KMS-11 (cell line): ENCODE measurements at regions not wholly inside any gene's neighbourhood (a gene's known extent, or its start where the extent isn't known, plus 50 kb on each side); places are given as distances from the start of the nearest gene placed in this dataset.

Experiments used
- H2AFZ ChIP-seq: fragments of 200-600 bp; sonication (generic); 2 replicates; pipeline ENCODE4 v1.6.1; 2016; ENCODE audit warnings: antibody characterized with exemption, mixed run types, low read depth
- H3K27ac ChIP-seq: fragments of 200-600 bp; sonication (generic); 2 replicates; pipeline ENCODE4 v1.6.1; 2016; ENCODE audit warnings: mild to moderate bottlenecking, mixed run types
- H3K27me3 ChIP-seq: fragments of 200-600 bp; sonication (generic); 2 replicates; pipeline ENCODE4 v1.6.1; 2017; ENCODE audit warnings: mild to moderate bottlenecking, low read depth, mixed run types, moderate library complexity; ENCODE audit not compliant: insufficient read depth
- H3K36me3 ChIP-seq: fragments of 200-600 bp; sonication (generic); 2 replicates; pipeline ENCODE4 v1.6.1; 2017; ENCODE audit warnings: mild to moderate bottlenecking, mixed run types; ENCODE audit not compliant: insufficient read depth
- H3K4me1 ChIP-seq: fragments of 200-600 bp; sonication (generic); 2 replicates; pipeline ENCODE4 v1.6.1; 2016; ENCODE audit warnings: mild to moderate bottlenecking, low read depth, mixed run types; ENCODE audit not compliant: poor library complexity, severe bottlenecking
- H3K4me2 ChIP-seq: fragments of 200-600 bp; sonication (generic); 2 replicates; pipeline ENCODE4 v1.7.0; 2016; ENCODE audit warnings: mild to moderate bottlenecking, mixed run types
- H3K4me3 ChIP-seq: fragments of 200-600 bp; sonication (generic); IDR thresholded peaks from 2 replicates; pipeline ENCODE4 v1.6.1; 2017; ENCODE audit warnings: low read depth, low read length, mixed read lengths; ENCODE audit not compliant: insufficient read depth
- H3K79me2 ChIP-seq: fragments of 200-600 bp; sonication (generic); 2 replicates; pipeline ENCODE4 v1.6.1; 2016; ENCODE audit warnings: low read depth, mixed run types; ENCODE audit not compliant: insufficient read depth
- H3K9ac ChIP-seq: fragments of 200-600 bp; sonication (generic); 2 replicates; pipeline ENCODE4 v1.6.1; 2016; ENCODE audit warnings: mild to moderate bottlenecking, mixed run types
- H4K20me1 ChIP-seq: fragments of 200-600 bp; sonication (generic); 2 replicates; pipeline ENCODE4 v1.6.1; 2016; ENCODE audit warnings: mild to moderate bottlenecking, mixed run types; ENCODE audit not compliant: insufficient read depth
- CTCF ChIP-seq: fragments of 200-600 bp; sonication (generic); conservative IDR thresholded peaks from 2 replicates; pipeline ENCODE4 v1.6.1; 2017; ENCODE audit warnings: low read depth, mild to moderate bottlenecking, antibody characterized with exemption, low read length, moderate library complexity, mixed read lengths

GRCh38 chr20:22984008-22984407, 51.1 kb upstream of the SSTR4 start:
- Histone ChIP-seq H4K20me1 (no peaks in the 10 kb centered on the region), H3K36me3 (no peaks in the 10 kb centered on the region), H3K27ac (no peak overlapping the region), H3K4me1 (no peaks in the 10 kb centered on the region), H3K9ac (no peak overlapping the region), H2AFZ (no peak overlapping the region), H3K4me3 (no peak overlapping the region), H3K79me2 (no peaks in the 10 kb centered on the region), H3K4me2 (no peak overlapping the region), H3K27me3 (no peaks in the 10 kb centered on the region)
- TF ChIP-seq CTCF: no peak

GRCh38 chr20:22984606-22985005, 50.5 kb upstream of the SSTR4 start:
- H3K4me2 ChIP-seq: no peak overlapping the region
- no peaks in the 10 kb centered on the region for H3K79me2 ChIP-seq
- no peaks in the 10 kb centered on the region for H3K27me3 ChIP-seq
- H4K20me1 ChIP-seq: no peaks in the 10 kb centered on the region
- no peak for TF ChIP-seq CTCF
- H3K27ac ChIP-seq: no peak overlapping the region
- H3K36me3 ChIP-seq: no peaks in the 10 kb centered on the region
- no peak overlapping the region for H3K4me3 ChIP-seq
- no peak overlapping the region for H3K9ac ChIP-seq
- no peak overlapping the region for H2AFZ ChIP-seq
- no peaks in the 10 kb centered on the region for H3K4me1 ChIP-seq

- H3K4me2 ChIP-seq: no peak overlapping the region
- no peaks in the 10 kb centered on the region for H3K27me3 ChIP-seq
- no peaks in the 10 kb centered on the region for H3K4me1 ChIP-seq
- no peaks in the 10 kb centered on the region for H3K79me2 ChIP-seq
- no peak overlapping the region for H3K27ac ChIP-seq
- H3K4me3 ChIP-seq: no peak overlapping the region
- no peaks in the 10 kb centered on the region for H3K36me3 ChIP-seq
- H2AFZ ChIP-seq: no peak overlapping the region
- no peak overlapping the region for H3K9ac ChIP-seq
- TF ChIP-seq CTCF: no peak
- no peaks in the 10 kb centered on the region for H4K20me1 ChIP-seq
Observed at GRCh38 chr20:22985239-22985778, 49.8 kb upstream of the SSTR4 start.
